ENCODE measurements at regions not wholly inside any gene's neighbourhood (a gene's known extent, or its start where the extent isn't known, plus 50 kb on each side); places are given as distances from the start of the nearest gene placed in this dataset.

DNA sequence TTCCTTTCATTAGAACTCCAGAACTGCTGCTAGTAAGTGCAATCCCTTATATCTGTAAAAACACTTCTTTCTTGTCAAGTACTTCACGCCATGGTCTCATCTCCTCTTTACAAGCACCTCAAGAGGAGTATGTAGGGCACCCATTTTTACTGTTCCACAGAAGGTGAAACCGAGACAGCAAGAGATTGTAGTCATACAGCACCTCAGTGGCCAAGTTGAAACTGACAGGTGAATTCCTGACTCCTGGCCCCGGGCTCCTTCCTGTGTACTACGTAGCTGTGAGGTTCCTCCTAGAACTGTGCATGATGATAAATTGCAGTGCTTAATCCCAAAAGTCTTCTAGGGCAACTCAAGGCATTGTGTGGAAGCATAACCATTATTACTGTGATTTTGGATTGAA lies 131.5 kb upstream of the MEIS1 start:
- DNase-seq (ENCODE audit: low read depth, low spot score) = no peak
- ChIA-PET POLR2A (no interaction called here), CTCF (no interaction called here)
- no peak for TF ChIP-seq POLR2AphosphoS5 (IDR thresholded peaks at IDR 0.05; ENCODE audit: low read depth, low read length)
- TF ChIP-seq, protein P1, sequence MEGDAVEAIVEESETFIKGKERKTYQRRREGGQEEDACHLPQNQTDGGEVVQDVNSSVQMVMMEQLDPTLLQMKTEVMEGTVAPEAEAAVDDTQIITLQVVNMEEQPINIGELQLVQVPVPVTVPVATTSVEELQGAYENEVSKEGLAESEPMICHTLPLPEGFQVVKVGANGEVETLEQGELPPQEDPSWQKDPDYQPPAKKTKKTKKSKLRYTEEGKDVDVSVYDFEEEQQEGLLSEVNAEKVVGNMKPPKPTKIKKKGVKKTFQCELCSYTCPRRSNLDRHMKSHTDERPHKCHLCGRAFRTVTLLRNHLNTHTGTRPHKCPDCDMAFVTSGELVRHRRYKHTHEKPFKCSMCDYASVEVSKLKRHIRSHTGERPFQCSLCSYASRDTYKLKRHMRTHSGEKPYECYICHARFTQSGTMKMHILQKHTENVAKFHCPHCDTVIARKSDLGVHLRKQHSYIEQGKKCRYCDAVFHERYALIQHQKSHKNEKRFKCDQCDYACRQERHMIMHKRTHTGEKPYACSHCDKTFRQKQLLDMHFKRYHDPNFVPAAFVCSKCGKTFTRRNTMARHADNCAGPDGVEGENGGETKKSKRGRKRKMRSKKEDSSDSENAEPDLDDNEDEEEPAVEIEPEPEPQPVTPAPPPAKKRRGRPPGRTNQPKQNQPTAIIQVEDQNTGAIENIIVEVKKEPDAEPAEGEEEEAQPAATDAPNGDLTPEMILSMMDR (IDR thresholded peaks at IDR 0.05) = no peak
- TF ChIP-seq TCF7L2 (IDR thresholded peaks at IDR 0.05; ENCODE audit: low read depth, low read length) = no peak
- no peak for TF ChIP-seq SIN3A (IDR thresholded peaks at IDR 0.05; ENCODE audit: borderline replicate concordance, insufficient read depth, low read depth, low read length)
- TF ChIP-seq, protein P2, sequence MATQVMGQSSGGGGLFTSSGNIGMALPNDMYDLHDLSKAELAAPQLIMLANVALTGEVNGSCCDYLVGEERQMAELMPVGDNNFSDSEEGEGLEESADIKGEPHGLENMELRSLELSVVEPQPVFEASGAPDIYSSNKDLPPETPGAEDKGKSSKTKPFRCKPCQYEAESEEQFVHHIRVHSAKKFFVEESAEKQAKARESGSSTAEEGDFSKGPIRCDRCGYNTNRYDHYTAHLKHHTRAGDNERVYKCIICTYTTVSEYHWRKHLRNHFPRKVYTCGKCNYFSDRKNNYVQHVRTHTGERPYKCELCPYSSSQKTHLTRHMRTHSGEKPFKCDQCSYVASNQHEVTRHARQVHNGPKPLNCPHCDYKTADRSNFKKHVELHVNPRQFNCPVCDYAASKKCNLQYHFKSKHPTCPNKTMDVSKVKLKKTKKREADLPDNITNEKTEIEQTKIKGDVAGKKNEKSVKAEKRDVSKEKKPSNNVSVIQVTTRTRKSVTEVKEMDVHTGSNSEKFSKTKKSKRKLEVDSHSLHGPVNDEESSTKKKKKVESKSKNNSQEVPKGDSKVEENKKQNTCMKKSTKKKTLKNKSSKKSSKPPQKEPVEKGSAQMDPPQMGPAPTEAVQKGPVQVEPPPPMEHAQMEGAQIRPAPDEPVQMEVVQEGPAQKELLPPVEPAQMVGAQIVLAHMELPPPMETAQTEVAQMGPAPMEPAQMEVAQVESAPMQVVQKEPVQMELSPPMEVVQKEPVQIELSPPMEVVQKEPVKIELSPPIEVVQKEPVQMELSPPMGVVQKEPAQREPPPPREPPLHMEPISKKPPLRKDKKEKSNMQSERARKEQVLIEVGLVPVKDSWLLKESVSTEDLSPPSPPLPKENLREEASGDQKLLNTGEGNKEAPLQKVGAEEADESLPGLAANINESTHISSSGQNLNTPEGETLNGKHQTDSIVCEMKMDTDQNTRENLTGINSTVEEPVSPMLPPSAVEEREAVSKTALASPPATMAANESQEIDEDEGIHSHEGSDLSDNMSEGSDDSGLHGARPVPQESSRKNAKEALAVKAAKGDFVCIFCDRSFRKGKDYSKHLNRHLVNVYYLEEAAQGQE (IDR thresholded peaks at IDR 0.05; ENCODE audit: insufficient read depth in 1 of 2, low read depth in 2 of 2, low read length in 1 of 2) = no peak
- no peaks in the 10 kb centered on the region; the same call in 1 of the 2 replicates for H3K27me3 ChIP-seq (ENCODE audit: control insufficient read depth, insufficient read depth, low read length)
- H3K36me3 ChIP-seq (ENCODE audit: control insufficient read depth, insufficient read depth, low read length) = no peaks in the 10 kb centered on the region
- H3K27ac ChIP-seq (ENCODE audit: low read length) = no peak overlapping the region
- no peak overlapping the region for H3K4me3 ChIP-seq (ENCODE audit: low read depth in 2 of 2, low read length in 2 of 2)
- no peaks in the 10 kb centered on the region for H3K9me3 ChIP-seq (ENCODE audit: control insufficient read depth, insufficient read depth, low read depth, low read length)
- no peaks in the 10 kb centered on the region for H3K4me1 ChIP-seq (ENCODE audit: control insufficient read depth, insufficient read depth, low read length)
- intact Hi-C loops (cut with micrococcal nuclease; ENCODE audit: unreplicated experiment) = no loop called here
- in situ Hi-C loops (cut with HindIII; ENCODE audit: low pct_unique_long_range_greater_than_20kb, low sequenced_read_pairs) = no loop called here
- no TSS peak for BruUV-seq (replicated peaks)
- no peak for ATAC-seq

DNA sequence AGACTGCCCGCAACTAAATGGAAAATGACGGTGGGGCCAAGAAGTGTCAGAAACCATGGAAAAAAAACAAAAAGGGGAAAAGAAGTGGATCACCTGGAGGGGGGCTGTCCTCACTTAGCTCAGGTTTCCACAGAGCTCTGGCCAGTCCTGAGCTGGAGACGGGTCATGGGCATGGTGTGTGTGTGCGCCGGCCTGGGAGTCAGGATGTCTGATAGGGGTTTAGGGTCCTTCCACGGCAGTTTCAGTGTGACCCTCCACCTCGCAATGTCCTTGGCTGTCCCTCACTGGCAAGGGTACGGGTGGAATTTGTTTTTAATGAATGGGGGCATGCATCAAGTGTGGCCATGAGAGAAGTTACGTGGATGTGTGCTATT lies 133.2 kb upstream of the MEIS1 start:
- DNase-seq (ENCODE audit: low read depth, low spot score) (no peak), ATAC-seq (no peak)
- H3K4me1 ChIP-seq (ENCODE audit: control insufficient read depth, insufficient read depth, low read length) = no peaks in the 10 kb centered on the region
- BruUV-seq (replicated peaks) = no TSS peak
- intact Hi-C loops (cut with micrococcal nuclease; ENCODE audit: unreplicated experiment) = no loop called here
- TF ChIP-seq SIN3A (IDR thresholded peaks at IDR 0.05; ENCODE audit: borderline replicate concordance, insufficient read depth, low read depth, low read length) (no peak), TCF7L2 (IDR thresholded peaks at IDR 0.05; ENCODE audit: low read depth, low read length) (no peak), POLR2AphosphoS5 (IDR thresholded peaks at IDR 0.05; ENCODE audit: low read depth, low read length) (no peak)
- TF ChIP-seq, protein P1 (IDR thresholded peaks at IDR 0.05) = no peak
- TF ChIP-seq, protein P2 (IDR thresholded peaks at IDR 0.05; ENCODE audit: insufficient read depth in 1 of 2, low read depth in 2 of 2, low read length in 1 of 2) = no peak
- in situ Hi-C loops (cut with HindIII; ENCODE audit: low pct_unique_long_range_greater_than_20kb, low sequenced_read_pairs) = no loop called here
- no peaks in the 10 kb centered on the region; the same call in 1 of the 2 replicates for H3K27me3 ChIP-seq (ENCODE audit: control insufficient read depth, insufficient read depth, low read length)
- ChIA-PET CTCF (no interaction called here), POLR2A (no interaction called here)
- no peak overlapping the region for H3K4me3 ChIP-seq (ENCODE audit: low read depth in 2 of 2, low read length in 2 of 2)
- H3K9me3 ChIP-seq (ENCODE audit: control insufficient read depth, insufficient read depth, low read depth, low read length) = no peaks in the 10 kb centered on the region
- H3K27ac ChIP-seq (ENCODE audit: low read length) = no peak overlapping the region
- no peaks in the 10 kb centered on the region for H3K36me3 ChIP-seq (ENCODE audit: control insufficient read depth, insufficient read depth, low read length)

Measured in Panc1 (cell line).